ENCODE measurements at regions not wholly inside any gene's neighbourhood (a gene's known extent, or its start where the extent isn't known, plus 50 kb on each side); places are given as distances from the start of the nearest gene placed in this dataset.

- Histone ChIP-seq H3K36me3 (ENCODE audit: control insufficient read depth, insufficient read depth, low read length) (no peaks in the 10 kb centered on the region), H3K4me1 (ENCODE audit: control insufficient read depth, insufficient read depth, low read length) (no peaks in the 10 kb centered on the region), H3K9ac (ENCODE audit: low read depth, low read length) (no peak overlapping the region), H2AK9ac (replicated peaks; ENCODE audit: low read depth, low read length, poor library complexity) (no peak overlapping the region), H3K9me3 (ENCODE audit: control insufficient read depth, insufficient read depth, low read length) (peaks cover 5% of the 10 kb centered on the region), H3K4ac (ENCODE audit: low read depth, low read length) (no peak overlapping the region), H3K18ac (ENCODE audit: low read depth, low read length) (no peak overlapping the region), H3K14ac (replicated peaks; ENCODE audit: low read depth, low read length) (no peak overlapping the region), H2AK5ac (ENCODE audit: low read depth, low read length) (no peak overlapping the region), H4K8ac (ENCODE audit: low read depth in 2 of 2, low read length in 2 of 2) (no peak overlapping the region), H3K4me3 (ENCODE audit: insufficient read depth, low read depth, low read length) (no peak overlapping the region), H3K9me1 (ENCODE audit: insufficient read depth, low read length) (no peaks in the 10 kb centered on the region), H4K20me1 (ENCODE audit: insufficient read depth, low read length) (no peaks in the 10 kb centered on the region), H3K27ac (ENCODE audit: insufficient read depth, low read length) (no peak overlapping the region), H3K23ac (ENCODE audit: low read depth, low read length) (no peak overlapping the region), H2BK15ac (ENCODE audit: low read depth, low read length) (no peak overlapping the region), H2BK5ac (ENCODE audit: low read depth, low read length, poor library complexity, severe bottlenecking) (no peak overlapping the region), H2BK120ac (ENCODE audit: low read depth, low read length) (no peak overlapping the region), H4K5ac (ENCODE audit: low read depth, low read length) (no peak overlapping the region), H3K79me1 (ENCODE audit: low read depth in 1 of 2, low read length in 2 of 2) (no peaks in the 10 kb centered on the region), H2BK20ac (ENCODE audit: low read depth, low read length) (no peak overlapping the region), H2AFZ (replicated peaks; ENCODE audit: low read length, poor library complexity) (no peak overlapping the region), H3K27me3 (ENCODE audit: control insufficient read depth, insufficient read depth, low read length) (no peaks in the 10 kb centered on the region), H3K56ac (ENCODE audit: extremely low read depth, insufficient read depth, low read length) (no peak overlapping the region), H3K4me2 (ENCODE audit: low read depth, low read length) (no peak overlapping the region), H4K91ac (ENCODE audit: insufficient read depth, low read depth, low read length) (no peak overlapping the region)
- TF ChIP-seq CHD1 (IDR thresholded peaks at IDR 0.05; ENCODE audit: low read depth, low read length) (no peak), BHLHE40 (IDR thresholded peaks at IDR 0.05; ENCODE audit: low read depth, low read length) (no peak), MAZ (IDR thresholded peaks at IDR 0.05; ENCODE audit: borderline replicate concordance, low read depth, low read length) (no peak)
- TF ChIP-seq, protein P1, sequence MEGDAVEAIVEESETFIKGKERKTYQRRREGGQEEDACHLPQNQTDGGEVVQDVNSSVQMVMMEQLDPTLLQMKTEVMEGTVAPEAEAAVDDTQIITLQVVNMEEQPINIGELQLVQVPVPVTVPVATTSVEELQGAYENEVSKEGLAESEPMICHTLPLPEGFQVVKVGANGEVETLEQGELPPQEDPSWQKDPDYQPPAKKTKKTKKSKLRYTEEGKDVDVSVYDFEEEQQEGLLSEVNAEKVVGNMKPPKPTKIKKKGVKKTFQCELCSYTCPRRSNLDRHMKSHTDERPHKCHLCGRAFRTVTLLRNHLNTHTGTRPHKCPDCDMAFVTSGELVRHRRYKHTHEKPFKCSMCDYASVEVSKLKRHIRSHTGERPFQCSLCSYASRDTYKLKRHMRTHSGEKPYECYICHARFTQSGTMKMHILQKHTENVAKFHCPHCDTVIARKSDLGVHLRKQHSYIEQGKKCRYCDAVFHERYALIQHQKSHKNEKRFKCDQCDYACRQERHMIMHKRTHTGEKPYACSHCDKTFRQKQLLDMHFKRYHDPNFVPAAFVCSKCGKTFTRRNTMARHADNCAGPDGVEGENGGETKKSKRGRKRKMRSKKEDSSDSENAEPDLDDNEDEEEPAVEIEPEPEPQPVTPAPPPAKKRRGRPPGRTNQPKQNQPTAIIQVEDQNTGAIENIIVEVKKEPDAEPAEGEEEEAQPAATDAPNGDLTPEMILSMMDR (conservative IDR thresholded peaks at IDR 0.05; ENCODE audit: low read depth, low read length) = no peak
- TF ChIP-seq, protein P2, sequence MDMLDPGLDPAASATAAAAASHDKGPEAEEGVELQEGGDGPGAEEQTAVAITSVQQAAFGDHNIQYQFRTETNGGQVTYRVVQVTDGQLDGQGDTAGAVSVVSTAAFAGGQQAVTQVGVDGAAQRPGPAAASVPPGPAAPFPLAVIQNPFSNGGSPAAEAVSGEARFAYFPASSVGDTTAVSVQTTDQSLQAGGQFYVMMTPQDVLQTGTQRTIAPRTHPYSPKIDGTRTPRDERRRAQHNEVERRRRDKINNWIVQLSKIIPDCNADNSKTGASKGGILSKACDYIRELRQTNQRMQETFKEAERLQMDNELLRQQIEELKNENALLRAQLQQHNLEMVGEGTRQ (IDR thresholded peaks at IDR 0.05; ENCODE audit: low read depth, low read length) = no peak
- ChIA-PET CTCF (no interaction called here), POLR2A (ENCODE audit: unreplicated experiment) (no interaction called here)
- intact Hi-C loops (cut with micrococcal nuclease) (no loop called here), dilution Hi-C loops (cut with HindIII; ENCODE audit: low sequenced_read_pairs, unreplicated experiment) (no loop called here), in situ Hi-C loops (cut with MboI; ENCODE audit: low sequenced_read_pairs) (no loop called here)
- DNase-seq = no peak
- no CpG with 5 or more reads among the region's 3 CpGs for WGBS, 2 experiments (ENCODE audit: extremely low coverage in 2 of 2, insufficient read length in 1 of 2)
- no TSS peak for BruUV-seq (replicated peaks)
- no peak for ATAC-seq (ENCODE audit: low read depth)
Observed at GRCh38 chr9:24698881-24699518, 153.3 kb upstream of the IZUMO3 start.

All from IMR-90 (cell line).